Left ventricle myocardium inferior (tissue), 1 donor: ENCODE measurements at regions not wholly inside any gene's neighbourhood (a gene's known extent, or its start where the extent isn't known, plus 50 kb on each side); places are given as distances from the start of the nearest gene placed in this dataset.

Source experiments
- DNase-seq: peaks from one replicate; pipeline ENCODE4 v3.0.0-alpha.2; 2020
- H3K27ac ChIP-seq: fragments of 200-600 bp; replicated peaks from 2 replicates; pipeline ENCODE4 v1.8.0; 2021
- H3K27me3 ChIP-seq: fragments of 200-600 bp; 2 replicates; pipeline ENCODE4 v1.8.0; 2021; ENCODE audit warnings: low read depth
- H3K36me3 ChIP-seq: fragments of 200-600 bp; 2 replicates; pipeline ENCODE4 v1.8.0; 2021
- H3K4me1 ChIP-seq: fragments of 200-600 bp; 2 replicates; pipeline ENCODE4 v1.8.0; 2021
- H3K4me3 ChIP-seq: fragments of 200-600 bp; 2 replicates; pipeline ENCODE4 v1.8.0; 2021; ENCODE audit warnings: mild to moderate bottlenecking, moderate library complexity
- H3K9me3 ChIP-seq: fragments of 200-600 bp; replicated peaks from 2 replicates; pipeline ENCODE4 v1.8.0; 2021
- CTCF ChIP-seq: fragments of 200-600 bp; IDR thresholded peaks from 2 replicates; pipeline ENCODE4 v1.8.0; 2021; ENCODE audit warnings: antibody characterized with exemption, mild to moderate bottlenecking, borderline replicate concordance
- intact Hi-C: fragments of 100-400 bp; cut with micrococcal nuclease; formaldehyde crosslinking; loops from one replicate; pipeline ENCODE4 v1.11.0; 2022
- donor health status: DM: no; HTN: yes; CAD: no; lungs with severe emphysema.

GRCh38 chr2:829047-829446, 121.6 kb upstream of the SNTG2 start:
- Histone ChIP-seq H3K4me3 (no peak overlapping the region), H3K9me3 (no peaks in the 10 kb centered on the region), H3K4me1 (peaks cover 33% of the 10 kb centered on the region), H3K36me3 (no peaks in the 10 kb centered on the region), H3K27ac (no peak overlapping the region), H3K27me3 (peaks cover 33% of the 10 kb centered on the region)
- intact Hi-C loops, result no loop called here
- TF ChIP-seq CTCF, result no peak
- DNase-seq, result no peak

GRCh38 chr2:824954-825353, 125.7 kb upstream of the SNTG2 start:
- no peak for DNase-seq
- Histone ChIP-seq H3K27ac (no peak overlapping the region), H3K27me3 (peaks cover 21% of the 10 kb centered on the region), H3K4me1 (peaks cover 10% of the 10 kb centered on the region), H3K36me3 (no peaks in the 10 kb centered on the region), H3K9me3 (no peaks in the 10 kb centered on the region), H3K4me3 (no peak overlapping the region)
- TF ChIP-seq CTCF, result no peak
- intact Hi-C loops, result no loop called here

GRCh38 chr2:824524-824923, 126.1 kb upstream of the SNTG2 start:
- no peak for TF ChIP-seq CTCF
- Histone ChIP-seq H3K36me3 (no peaks in the 10 kb centered on the region), H3K4me3 (no peak overlapping the region), H3K4me1 (peaks cover 6% of the 10 kb centered on the region), H3K27me3 (peaks cover 17% of the 10 kb centered on the region), H3K9me3 (no peaks in the 10 kb centered on the region), H3K27ac (no peak overlapping the region)
- intact Hi-C loops, result no loop called here
- no peak for DNase-seq

GRCh38 chr2:821546-821945, 129.1 kb upstream of the SNTG2 start:
- Histone ChIP-seq H3K27ac (no peak overlapping the region), H3K36me3 (no peaks in the 10 kb centered on the region), H3K27me3 (peaks cover 6% of the 10 kb centered on the region), H3K4me1 (no peaks in the 10 kb centered on the region), H3K4me3 (no peak overlapping the region), H3K9me3 (no peaks in the 10 kb centered on the region)
- intact Hi-C loops, result no loop called here
- no peak for TF ChIP-seq CTCF
- DNase-seq, result no peak

GRCh38 chr2:819601-820000, 131.0 kb upstream of the SNTG2 start:
- TF ChIP-seq CTCF, result no peak
- no peak overlapping the region for H3K4me3 ChIP-seq

GRCh38 chr2:819121-819520, 131.5 kb upstream of the SNTG2 start:
- Histone ChIP-seq H3K4me1 (no peaks in the 10 kb centered on the region), H3K27me3 (peaks cover 6% of the 10 kb centered on the region), H3K27ac (no peak overlapping the region), H3K36me3 (no peaks in the 10 kb centered on the region), H3K9me3 (no peaks in the 10 kb centered on the region), H3K4me3 (no peak overlapping the region)
- no peak for TF ChIP-seq CTCF
- intact Hi-C loops, result no loop called here
- DNase-seq, result no peak

More at GRCh38 chr2:819601-820000, 131.0 kb upstream of the SNTG2 start:
- Histone ChIP-seq H3K4me1 (no peaks in the 10 kb centered on the region), H3K9me3 (no peaks in the 10 kb centered on the region), H3K27me3 (peaks cover 6% of the 10 kb centered on the region), H3K36me3 (no peaks in the 10 kb centered on the region), H3K27ac (no peak overlapping the region)
- no peak for DNase-seq
- intact Hi-C loops, result no loop called here
